Inflammatory macrophage treated with lipopolysaccharide for 1 hour (primary cell): ENCODE measurements at regions not wholly inside any gene's neighbourhood (a gene's known extent, or its start where the extent isn't known, plus 50 kb on each side); places are given as distances from the start of the nearest gene placed in this dataset.
"Not testable (repeated sequence)": the region's sequence is repeated elsewhere in the genome, so short reads cannot be mapped to it uniquely, and the experiment has no call there.

Experiments
- DNase-seq, 2 donors: peaks; one replicate each; pipeline ENCODE4 v3.0.0-alpha.2; 2020 to 2022

GRCh38 chr15:49706805-49707204 is 86.0 kb downstream of the DTWD1 start:
- peak; percentile 73 to 78 for DNase-seq

- no peak for DNase-seq
These were observed 86.8 kb downstream of the DTWD1 start for GRCh38 chr15:49707598-49707997.

DNA sequence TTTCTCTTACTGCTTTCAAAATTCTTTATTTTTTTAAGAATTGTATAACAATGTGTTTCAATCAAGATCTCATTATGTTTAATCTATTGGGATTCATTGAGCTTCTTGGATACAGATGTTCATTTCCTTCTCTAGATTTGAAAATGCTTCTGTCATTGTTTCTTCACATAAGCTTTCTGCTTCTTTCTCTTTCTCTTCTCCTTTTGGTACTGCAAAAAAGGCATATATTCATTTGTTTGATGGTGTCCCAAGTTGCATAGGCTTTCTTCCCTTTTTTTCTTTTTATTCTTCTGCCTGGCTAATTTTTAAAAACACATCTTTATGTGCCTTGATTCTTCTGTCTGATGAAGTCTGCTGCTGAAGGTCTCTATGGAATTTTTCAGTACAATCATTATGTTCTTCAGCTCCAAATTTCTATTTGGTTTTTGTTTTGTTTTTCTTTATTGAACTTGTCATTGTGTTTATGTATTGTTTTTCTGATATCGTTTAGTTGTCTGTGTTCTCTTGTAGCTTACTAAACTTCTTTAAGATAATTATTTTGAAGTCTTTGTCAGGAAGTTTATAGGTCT is 88.9 kb downstream of the DTWD1 start:
- peak in 1 of 2 donors; percentile 32 for DNase-seq

GRCh38 chr15:49712162-49712561 is 91.3 kb downstream of the DTWD1 start:
- no peak for DNase-seq

- DNase-seq, result peak; percentile 33 to 44
These were observed 92.1 kb downstream of the DTWD1 start for GRCh38 chr15:49712846-49713450.

- DNase-seq, result no peak
These were observed 94.4 kb downstream of the DTWD1 start for GRCh38 chr15:49715211-49715610.

GRCh38 chr15:49715701-49716100 is 94.9 kb downstream of the DTWD1 start:
- no peak for DNase-seq

DNA sequence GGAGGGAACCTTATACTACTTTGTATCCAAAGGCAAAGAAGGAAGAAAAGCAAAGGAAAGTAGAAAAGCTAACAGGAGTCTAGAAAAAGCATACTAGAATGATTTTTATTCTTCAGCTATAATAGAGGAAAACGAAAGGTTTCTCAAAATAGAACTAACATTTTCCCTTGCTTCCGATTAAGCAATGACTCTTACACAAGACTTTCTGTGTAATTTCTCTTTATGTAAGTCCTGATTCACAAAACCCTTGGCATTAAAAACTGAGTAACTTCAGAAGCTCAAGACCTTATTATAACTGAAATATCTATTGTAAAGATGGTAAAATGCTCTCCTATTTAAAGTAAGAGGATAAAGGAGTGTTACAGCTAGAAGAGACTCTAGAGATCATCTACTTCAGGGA is 97.4 kb downstream of the DTWD1 start:
- DNase-seq, result peak; percentile 79 to 92

DNA sequence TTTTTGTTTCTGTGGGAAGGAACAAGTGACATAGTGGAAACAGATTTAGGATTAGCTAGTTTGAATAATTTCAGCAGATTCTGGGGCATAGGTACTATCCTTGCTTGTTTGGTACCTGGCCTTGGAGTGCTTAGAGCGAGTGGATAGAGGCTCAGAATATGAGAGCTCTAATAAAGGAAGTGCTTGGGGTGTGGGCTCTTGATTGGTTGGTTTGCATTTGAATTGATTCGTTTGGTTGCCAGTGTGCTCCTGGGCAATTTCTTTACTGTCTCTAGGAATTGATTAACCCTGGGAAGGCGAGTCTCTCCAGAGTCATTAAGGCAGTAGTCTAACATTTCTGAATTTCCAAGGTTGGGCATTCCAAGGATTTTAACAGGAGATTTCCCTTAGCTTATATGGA is 98.0 kb downstream of the DTWD1 start:
- no peak for DNase-seq

GRCh38 chr15:49720261-49720660 is 99.4 kb downstream of the DTWD1 start:
- no peak for DNase-seq

DNA sequence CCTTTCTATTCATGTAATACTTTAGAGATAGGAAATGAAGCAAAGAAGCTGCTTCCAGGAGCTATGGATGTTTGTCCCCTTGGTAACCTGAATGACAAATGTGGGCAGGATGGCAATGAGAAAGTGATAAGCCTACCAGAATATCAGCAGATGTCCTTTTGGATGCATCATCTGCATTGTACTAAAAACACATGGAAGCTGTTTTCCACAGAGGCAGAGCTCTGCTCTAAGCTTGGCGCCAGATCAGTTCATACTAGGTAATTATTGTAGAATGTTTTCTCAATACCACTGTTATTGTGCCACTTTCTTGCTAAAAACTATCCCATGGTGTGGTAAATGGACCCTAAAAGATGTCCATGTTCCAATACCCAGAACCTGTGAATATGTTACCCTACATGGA is 100.2 kb downstream of the DTWD1 start:
- no peak for DNase-seq

GRCh38 chr15:49721621-49722020 is 100.8 kb downstream of the DTWD1 start:
- no peak for DNase-seq

DNA sequence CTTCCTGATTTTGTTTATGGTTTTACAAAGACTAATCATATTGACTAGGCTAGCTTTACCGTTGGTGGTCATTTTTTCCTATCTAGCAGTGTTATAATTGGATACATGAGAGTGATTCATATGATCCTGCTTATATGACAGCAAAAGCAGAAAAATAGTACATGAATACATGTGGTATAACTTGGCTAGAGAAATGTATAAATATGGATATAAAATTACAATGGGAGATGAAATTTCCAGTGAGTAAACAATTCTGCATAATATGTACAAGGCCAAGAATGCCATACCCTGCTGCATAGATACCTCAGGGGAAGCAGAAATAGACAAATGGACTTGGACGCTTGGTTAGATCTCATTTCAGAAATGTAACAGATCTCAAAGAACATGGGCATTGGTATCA is 103.1 kb downstream of the DTWD1 start:
- no peak for DNase-seq

GRCh38 chr15:49731187-49732099 is 110.6 kb downstream of the DTWD1 start:
- peak; percentile 54 to 81 for DNase-seq

DNA sequence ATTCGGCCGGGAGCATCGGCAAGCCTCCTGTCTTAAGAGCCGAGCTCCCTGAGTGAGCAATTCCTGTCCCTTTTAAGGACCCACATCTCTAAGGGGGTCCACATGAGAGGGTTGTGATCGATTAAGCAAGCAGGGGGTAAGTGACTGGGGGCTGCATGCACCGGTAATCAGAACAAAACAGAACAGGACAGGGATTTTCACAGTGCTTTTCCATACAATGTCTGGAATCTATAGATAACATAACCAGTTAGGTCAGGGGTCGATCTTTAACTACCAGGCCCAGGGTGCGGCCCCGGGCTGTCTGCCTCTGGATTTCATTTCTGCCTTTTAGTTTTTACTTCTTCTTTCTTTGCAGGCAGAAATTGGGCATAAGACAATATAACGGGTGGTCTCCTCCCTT is 111.3 kb downstream of the DTWD1 start:
- DNase-seq, result not testable (repeated sequence)

DNA sequence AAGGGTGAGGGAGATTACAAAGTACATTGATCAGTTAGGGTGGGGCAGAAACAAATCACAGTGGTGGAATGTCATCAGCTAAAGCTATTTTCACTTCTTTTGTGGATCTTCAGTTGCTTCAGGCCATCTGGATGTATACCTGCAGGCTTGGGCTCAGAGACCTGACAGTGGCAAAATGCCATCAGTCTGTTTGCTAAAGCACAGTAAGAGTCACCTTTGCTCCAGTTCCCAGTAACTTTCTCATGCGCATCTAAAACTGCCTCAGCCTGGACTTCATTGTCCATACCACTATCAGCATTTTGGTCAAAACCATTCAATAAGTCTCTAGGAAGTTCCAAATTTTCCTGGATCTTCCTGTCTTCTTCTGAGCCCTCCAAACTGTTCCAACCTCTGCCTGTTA is 113.2 kb downstream of the DTWD1 start:
- DNase-seq, result not testable (repeated sequence)

- no peak for DNase-seq
These were observed 114.1 kb downstream of the DTWD1 start for GRCh38 chr15:49734831-49735508.

- no peak for DNase-seq
These were observed 116.3 kb downstream of the DTWD1 start for GRCh38 chr15:49737127-49737526.

GRCh38 chr15:49741712-49742111 is 120.9 kb downstream of the DTWD1 start:
- DNase-seq, result no peak

DNA sequence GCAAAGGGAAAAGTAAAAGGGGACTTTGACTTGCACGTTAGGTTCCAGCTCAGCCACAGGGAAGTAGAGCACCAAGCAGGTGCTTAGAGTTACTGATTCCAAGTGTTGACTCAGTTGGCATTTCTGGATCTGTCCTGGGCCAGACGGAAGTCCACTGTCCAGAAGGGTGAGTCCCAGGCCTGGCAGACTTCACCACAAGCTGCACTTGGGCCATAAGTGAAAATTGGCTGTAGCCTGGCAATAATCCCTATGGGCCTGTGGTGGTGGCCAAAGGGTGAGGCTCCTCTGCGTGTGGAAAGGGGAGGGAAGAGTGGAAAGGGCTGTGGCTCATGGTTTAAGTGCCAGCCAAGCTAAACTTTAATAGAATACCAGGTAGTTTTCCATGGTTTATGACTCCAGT is 121.5 kb downstream of the DTWD1 start:
- DNase-seq, result no peak

- DNase-seq, result no peak
These were observed 126.5 kb downstream of the DTWD1 start for GRCh38 chr15:49747340-49747739.

- DNase-seq, result no peak
These were observed 127.9 kb downstream of the DTWD1 start for GRCh38 chr15:49748791-49749190.

DNA sequence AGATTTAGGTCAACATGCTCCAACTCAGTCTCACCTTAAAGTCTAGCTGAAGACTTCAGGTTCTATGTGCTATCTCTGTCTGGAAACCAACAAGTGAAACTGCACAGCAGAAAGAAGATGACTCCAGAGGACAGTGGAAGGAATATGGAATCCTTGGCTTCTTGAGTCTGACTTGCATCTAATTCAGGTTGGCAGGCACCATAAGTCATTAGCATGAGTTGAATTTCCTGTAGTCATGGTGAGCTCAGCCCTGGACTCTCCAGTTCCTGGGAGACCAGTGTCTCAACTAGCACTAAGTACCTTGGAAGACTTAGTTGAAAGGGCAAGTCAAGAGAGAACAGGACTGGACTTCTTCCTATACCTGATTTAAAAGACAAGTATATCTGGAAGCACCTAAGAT is 129.7 kb downstream of the DTWD1 start:
- no peak for DNase-seq
